ENCODE measurements at regions not wholly inside any gene's neighbourhood (a gene's known extent, or its start where the extent isn't known, plus 50 kb on each side); places are given as distances from the start of the nearest gene placed in this dataset.
"Not testable (repeated sequence)": the region's sequence is repeated elsewhere in the genome, so short reads cannot be mapped to it uniquely, and the experiment has no call there.

DNA sequence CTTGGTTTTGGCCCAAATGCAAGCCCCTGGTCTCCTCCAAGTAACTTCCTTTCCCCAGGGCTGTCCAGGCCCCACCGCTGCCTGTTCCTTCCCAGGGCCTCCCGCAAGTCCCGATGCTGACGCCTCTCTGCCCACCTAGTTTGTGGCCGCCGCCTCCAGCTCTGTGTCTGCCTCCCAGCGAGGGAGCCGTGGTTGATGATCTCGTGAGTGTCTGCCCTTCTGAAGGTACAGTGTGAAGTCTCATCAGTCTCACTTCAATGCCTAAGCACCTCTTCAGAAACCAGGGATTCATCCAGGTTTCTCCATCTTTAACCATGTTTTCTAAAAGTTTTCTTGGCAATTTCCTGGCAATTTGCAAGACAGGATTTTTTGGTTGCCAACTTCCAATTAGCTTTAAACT lies 127.5 kb downstream of the TMEM121 start:
- not testable (repeated sequence) for H3K4me3 ChIP-seq; H3K36me3 ChIP-seq (replicated peaks); DNase-seq (ENCODE audit: low spot score in 2 of 2); H3K9me3 ChIP-seq; H3K27me3 ChIP-seq (ENCODE audit: low read depth); H3K4me1 ChIP-seq
- in situ Hi-C loops (cut with MboI; ENCODE audit: low sequenced_read_pairs): loop anchor here (10.0 kb wide), 1 partner anchor 49 kb away; no protein-coding TSS in a partner anchor

DNA sequence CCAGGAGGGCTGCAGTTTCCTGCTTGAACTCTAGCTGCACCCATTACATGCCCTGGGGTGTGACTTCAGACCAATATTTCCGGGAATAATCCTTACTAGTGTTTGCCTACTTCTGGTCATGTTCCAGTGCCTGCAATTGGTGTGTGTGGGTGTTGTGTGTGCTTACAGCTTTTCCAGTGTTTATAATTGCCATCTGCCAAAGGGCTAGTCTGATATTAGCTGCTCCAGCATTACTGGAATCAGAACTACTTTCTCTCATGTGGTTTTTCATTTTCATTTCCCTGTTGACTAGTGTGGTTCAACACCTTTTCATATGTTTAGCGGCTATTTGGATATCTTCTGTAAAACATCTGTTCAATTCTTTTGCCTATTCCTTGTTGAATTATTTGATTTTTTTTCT lies 132.9 kb downstream of the TMEM121 start:
- not testable (repeated sequence) for H3K27me3 ChIP-seq (ENCODE audit: low read depth); H3K4me3 ChIP-seq; H3K4me1 ChIP-seq; H3K9me3 ChIP-seq; DNase-seq (ENCODE audit: low spot score in 2 of 2); H3K36me3 ChIP-seq (replicated peaks)
- in situ Hi-C loops (cut with MboI; ENCODE audit: low sequenced_read_pairs): loop anchor here (10.0 kb wide), 1 partner anchor 54 kb away; no protein-coding TSS in a partner anchor

DNA sequence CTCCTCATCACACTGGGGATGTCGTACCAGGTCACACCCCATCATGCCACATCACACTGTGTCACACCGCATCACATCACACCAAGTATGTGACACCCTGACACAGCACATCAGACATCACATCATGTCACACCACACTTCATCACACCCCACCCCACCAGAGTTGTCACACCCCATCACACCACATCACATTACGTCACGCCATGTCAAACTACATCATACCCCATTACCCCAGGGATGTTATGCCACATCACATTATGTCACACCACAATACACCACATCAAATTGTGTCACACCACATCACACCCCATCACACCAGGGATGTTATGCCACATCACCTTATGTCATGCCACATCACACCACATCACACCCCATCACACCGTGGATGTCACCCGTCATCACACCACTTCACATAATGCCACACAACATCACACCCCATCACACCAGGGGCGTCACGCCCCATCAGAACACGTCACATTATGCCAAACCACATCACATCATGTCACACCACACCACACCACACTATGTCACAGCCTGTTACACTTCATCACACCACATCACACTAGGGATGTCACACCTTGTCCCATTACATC lies 133.6 kb downstream of the TMEM121 start:
- Histone ChIP-seq H3K27me3 (ENCODE audit: low read depth) (no peaks in the 10 kb centered on the region), H3K36me3 (replicated peaks) (no peaks in the 10 kb centered on the region), H3K4me3 (no peak overlapping the region), H3K4me1 (no peaks in the 10 kb centered on the region), H3K9me3 (no peaks in the 10 kb centered on the region)
- DNase-seq (ENCODE audit: low spot score in 2 of 2): no peak
- in situ Hi-C loops (cut with MboI; ENCODE audit: low sequenced_read_pairs): loop anchor here (10.0 kb wide), 1 partner anchor 55 kb away; no protein-coding TSS in a partner anchor

DNA sequence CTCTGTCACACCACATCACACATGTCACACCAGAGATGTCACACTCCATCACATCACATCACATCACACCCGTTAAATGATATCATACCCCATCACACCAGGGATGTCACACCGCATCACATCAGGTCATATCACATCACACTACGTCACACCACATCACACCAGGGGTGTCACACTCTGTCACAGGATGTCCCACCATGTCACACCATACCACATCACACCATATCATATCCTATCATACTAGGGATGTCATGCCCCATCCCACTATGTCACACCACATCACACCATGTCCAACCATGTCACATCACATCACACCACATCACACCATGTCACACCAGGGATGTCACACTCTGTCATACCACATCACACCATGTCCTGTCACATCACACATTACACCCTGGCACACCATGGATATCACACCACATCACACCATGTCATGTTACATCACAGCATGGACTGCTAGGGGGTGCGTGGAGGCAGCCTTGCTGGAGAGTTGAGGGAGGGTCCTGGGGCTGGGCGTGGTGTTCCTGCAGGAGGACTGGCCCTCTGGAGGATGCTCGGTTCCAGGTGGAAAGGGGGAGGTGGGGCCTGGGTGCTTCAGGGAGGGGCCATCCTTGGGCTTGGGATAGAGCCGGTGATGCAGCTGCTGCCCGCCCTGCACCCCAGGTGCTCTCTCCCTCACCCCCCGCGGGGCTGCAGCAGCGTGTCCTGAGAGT lies 134.6 kb downstream of the TMEM121 start:
- in situ Hi-C loops (cut with MboI; ENCODE audit: low sequenced_read_pairs): no loop called here
- Histone ChIP-seq H3K9me3 (no peaks in the 10 kb centered on the region), H3K36me3 (replicated peaks) (no peaks in the 10 kb centered on the region)

DNA sequence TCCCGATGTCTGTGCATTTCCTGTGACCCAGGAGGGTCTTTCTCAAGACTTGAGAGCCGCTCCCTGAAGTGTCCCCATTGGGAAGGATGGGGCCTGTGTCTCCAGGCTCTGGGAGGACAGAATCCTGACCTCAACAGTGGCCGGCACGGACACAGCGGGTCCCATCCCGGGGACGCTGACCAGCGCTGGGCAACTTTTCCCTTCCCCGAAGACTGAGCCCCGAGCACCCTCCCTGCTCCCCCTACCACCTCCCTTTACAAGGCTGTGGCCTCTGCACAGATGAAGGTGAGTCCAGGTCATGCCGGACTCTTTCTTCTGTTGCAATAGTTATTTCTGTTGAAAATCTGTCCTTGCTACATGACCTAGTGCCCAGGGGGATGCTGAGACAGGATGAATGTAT lies 135.7 kb downstream of the TMEM121 start:
- in situ Hi-C loops (cut with MboI; ENCODE audit: low sequenced_read_pairs); H3K4me3 ChIP-seq; H3K4me1 ChIP-seq; H3K27me3 ChIP-seq (ENCODE audit: low read depth); H3K9me3 ChIP-seq; DNase-seq (ENCODE audit: low spot score in 2 of 2); H3K36me3 ChIP-seq (replicated peaks): not testable (repeated sequence)

More for the DNA sequence above, 134.6 kb downstream of the TMEM121 start:
- no peak for DNase-seq (ENCODE audit: low spot score in 2 of 2)
- Histone ChIP-seq H3K4me3 (no peak overlapping the region), H3K27me3 (ENCODE audit: low read depth) (no peaks in the 10 kb centered on the region), H3K4me1 (no peaks in the 10 kb centered on the region)

DNA sequence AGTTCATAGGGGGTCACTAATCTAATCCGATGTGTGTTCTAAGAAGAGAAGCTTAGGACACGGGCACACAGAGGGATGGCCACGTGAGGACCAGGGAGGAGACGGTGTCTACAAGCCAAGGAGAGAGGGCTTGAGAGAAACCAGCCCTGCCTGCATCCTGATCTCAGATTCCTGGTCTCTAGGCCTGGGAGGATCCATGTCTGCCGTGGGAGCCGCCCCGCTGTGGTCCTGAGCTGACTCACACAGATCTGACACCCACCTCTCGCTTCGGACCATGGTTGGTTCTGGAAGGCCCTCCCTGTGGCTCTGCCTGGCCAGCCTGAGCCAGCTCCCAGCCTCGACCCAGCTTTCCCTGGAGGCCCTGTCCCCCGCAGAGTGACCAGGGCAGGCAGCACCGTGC lies 136.2 kb downstream of the TMEM121 start:
- H3K4me1 ChIP-seq; H3K4me3 ChIP-seq; H3K36me3 ChIP-seq (replicated peaks); DNase-seq (ENCODE audit: low spot score in 2 of 2); H3K27me3 ChIP-seq (ENCODE audit: low read depth); in situ Hi-C loops (cut with MboI; ENCODE audit: low sequenced_read_pairs); H3K9me3 ChIP-seq: not testable (repeated sequence)

DNA sequence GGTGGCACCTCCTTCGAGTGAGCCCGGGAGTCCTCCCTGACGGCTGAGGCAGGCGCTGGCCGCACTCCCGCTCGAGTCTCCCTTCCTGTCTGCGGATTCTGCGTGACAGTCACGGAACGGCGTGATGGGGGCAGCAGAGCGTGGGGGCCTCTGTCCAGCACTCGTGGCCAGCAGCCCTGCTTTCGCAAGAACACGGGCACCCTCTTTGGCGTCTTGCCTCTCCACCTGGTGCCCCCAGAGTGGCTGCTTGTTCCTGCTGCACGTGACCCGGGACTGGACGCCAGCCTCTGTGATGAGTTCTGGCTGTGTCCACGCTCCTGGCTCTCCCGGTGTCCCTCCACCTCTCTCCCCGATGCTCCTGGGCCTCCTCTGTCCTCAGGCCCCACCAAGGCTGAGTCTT lies 136.9 kb downstream of the TMEM121 start:
- H3K9me3 ChIP-seq; DNase-seq (ENCODE audit: low spot score in 2 of 2); H3K36me3 ChIP-seq (replicated peaks); H3K4me1 ChIP-seq; H3K4me3 ChIP-seq; H3K27me3 ChIP-seq (ENCODE audit: low read depth); in situ Hi-C loops (cut with MboI; ENCODE audit: low sequenced_read_pairs): not testable (repeated sequence)

DNA sequence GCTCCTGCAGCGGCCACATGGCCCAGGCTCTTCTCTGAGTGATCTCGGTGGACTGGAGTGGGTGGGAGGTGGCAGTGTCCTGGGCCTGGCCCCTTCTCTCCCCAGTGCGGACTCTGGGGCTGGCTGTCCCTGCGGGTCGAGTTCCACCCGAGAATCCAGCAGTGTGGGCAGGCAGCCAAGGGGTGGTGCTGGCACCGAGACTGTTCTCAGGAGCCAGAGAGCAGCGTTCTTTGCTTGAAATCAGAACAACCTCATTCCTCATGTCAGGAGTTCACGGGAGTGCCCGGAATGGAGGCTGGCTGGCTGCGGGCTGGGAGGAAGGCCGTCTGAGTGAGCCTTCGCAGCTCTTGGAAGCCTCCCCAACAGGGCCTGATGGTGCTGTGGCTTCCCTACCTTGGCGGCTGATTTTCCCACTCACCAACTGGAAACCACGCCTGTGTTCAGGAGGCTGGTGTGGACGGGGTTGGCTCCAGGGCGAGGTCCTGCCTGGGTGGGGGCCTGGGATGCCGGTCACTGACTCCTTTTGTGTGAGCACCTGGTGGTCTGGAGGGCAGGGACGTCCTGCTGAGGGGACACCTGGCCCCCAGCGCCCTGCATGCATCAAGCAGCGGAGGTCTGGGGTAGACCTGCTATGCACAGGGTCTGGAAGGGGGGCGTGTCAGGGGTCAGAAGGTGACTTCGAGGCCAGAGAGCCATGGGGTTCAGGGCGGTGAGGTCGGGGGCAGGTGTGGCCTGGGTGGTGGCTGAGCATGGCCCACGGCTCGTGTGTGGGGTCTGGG lies 137.6 kb downstream of the TMEM121 start:
- H3K27me3 ChIP-seq (ENCODE audit: low read depth); H3K4me3 ChIP-seq; H3K4me1 ChIP-seq; in situ Hi-C loops (cut with MboI; ENCODE audit: low sequenced_read_pairs); H3K36me3 ChIP-seq (replicated peaks); H3K9me3 ChIP-seq; DNase-seq (ENCODE audit: low spot score in 2 of 2): not testable (repeated sequence)

DNA sequence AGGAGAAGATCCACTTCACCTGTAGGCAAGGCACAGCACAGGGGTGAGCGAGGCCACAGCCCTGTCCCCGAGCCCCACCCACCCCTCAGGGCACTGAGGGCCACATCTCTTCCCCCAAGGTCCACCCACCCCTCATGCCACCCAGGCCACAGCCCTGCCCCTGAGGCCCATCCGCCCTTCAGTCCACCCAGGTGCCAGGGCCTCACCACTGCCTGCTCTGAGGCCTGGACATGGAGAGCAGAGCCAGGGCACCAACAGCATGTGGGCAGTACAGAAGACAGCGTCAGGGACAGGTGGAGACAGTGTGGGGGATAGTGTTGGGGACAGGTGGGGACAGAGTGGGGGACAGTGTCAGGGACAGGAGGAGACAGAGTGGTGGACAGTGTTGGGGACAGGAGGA lies 138.3 kb downstream of the TMEM121 start:
- H3K9me3 ChIP-seq: no peaks in the 10 kb centered on the region
- in situ Hi-C loops (cut with MboI; ENCODE audit: low sequenced_read_pairs): no loop called here
- H3K4me3 ChIP-seq: no peak overlapping the region
- H3K36me3 ChIP-seq (replicated peaks): no peaks in the 10 kb centered on the region
- H3K4me1 ChIP-seq: no peaks in the 10 kb centered on the region
- no peaks in the 10 kb centered on the region for H3K27me3 ChIP-seq (ENCODE audit: low read depth)
- no peak for DNase-seq (ENCODE audit: low spot score in 2 of 2)

DNA sequence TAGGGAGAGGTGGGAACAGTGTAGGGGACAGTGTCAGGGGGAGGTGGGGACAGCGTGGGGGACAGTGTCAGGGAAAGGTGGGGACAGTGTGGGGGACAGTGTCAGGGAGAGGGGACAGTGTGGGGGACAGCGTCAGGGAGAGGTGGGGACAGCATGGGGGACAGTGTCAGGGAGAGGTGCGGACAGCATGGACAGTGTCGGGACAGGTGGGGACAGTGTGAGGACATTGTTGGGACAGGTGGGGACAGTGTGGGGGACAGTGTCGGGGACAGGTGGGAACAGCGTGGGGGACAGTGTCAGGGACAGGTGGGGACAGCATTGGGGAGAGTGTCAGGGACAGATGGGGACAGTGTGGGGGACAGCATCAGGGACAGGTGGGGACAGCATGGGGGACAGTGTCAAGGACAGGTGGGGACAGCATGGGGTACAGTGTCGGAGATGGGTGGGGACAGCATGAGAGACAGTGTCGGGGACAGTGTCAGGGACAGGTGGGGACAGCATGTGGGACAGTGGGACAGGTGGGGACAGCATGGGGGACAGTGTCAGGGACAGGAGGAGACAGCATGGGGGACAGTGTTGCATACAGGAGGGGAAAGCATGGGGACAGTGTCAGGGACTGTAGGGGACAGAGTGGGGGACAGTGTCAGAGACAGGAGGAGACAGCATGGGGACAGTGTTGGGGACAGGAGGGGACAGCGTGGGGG lies 139.0 kb downstream of the TMEM121 start:
- H3K9me3 ChIP-seq: no peaks in the 10 kb centered on the region
- no peaks in the 10 kb centered on the region for H3K27me3 ChIP-seq (ENCODE audit: low read depth)
- in situ Hi-C loops (cut with MboI; ENCODE audit: low sequenced_read_pairs): no loop called here
- DNase-seq (ENCODE audit: low spot score in 2 of 2): no peak
- H3K36me3 ChIP-seq (replicated peaks): no peaks in the 10 kb centered on the region
- no peaks in the 10 kb centered on the region for H3K4me1 ChIP-seq
- no peak overlapping the region for H3K4me3 ChIP-seq

DNA sequence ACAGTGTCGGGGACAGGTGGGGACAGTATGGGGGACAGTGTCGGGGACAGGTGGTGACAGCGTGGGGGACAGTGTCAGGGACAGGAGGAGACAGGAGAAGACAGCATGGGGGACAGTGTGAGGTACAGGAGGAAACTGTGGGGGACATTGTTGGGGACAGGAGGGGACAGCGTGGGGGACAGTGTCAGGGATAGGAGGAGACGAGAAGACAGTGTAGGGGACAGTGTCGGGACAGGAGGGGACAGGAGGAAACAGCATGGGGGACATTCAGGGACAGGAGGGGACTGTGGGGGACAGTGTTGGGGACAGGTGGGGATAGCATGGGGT lies 139.5 kb downstream of the TMEM121 start:
- H3K9me3 ChIP-seq: no peaks in the 10 kb centered on the region
- no peak overlapping the region for H3K4me3 ChIP-seq
- no peak for DNase-seq (ENCODE audit: low spot score in 2 of 2)
- in situ Hi-C loops (cut with MboI; ENCODE audit: low sequenced_read_pairs): no loop called here
- H3K36me3 ChIP-seq (replicated peaks): no peaks in the 10 kb centered on the region
- H3K27me3 ChIP-seq (ENCODE audit: low read depth): no peaks in the 10 kb centered on the region
- H3K4me1 ChIP-seq: no peaks in the 10 kb centered on the region

DNA sequence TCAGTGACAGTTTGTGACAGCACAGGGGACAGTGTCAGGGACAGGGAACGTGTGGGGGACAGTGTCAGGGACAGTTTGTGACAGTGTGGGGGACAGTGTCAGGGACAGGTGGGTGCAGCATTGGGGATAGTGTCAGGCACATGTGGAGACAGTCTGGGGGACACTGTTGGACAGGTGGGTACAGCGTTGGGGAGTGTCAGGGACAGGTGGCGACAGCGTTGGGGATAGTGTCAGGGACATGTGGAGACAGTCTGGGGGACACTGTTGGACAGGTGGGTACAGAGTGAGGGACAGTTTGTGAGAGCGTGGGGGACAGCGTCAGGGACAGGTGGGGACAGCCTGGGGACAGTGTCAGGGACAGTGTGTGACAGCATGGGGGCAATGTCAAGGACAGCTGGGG lies 140.0 kb downstream of the TMEM121 start:
- in situ Hi-C loops (cut with MboI; ENCODE audit: low sequenced_read_pairs): no loop called here
- DNase-seq (ENCODE audit: low spot score in 2 of 2): no peak
- Histone ChIP-seq H3K4me1 (no peaks in the 10 kb centered on the region), H3K27me3 (ENCODE audit: low read depth) (no peaks in the 10 kb centered on the region), H3K9me3 (no peaks in the 10 kb centered on the region), H3K36me3 (replicated peaks) (no peaks in the 10 kb centered on the region), H3K4me3 (no peak overlapping the region)

DNA sequence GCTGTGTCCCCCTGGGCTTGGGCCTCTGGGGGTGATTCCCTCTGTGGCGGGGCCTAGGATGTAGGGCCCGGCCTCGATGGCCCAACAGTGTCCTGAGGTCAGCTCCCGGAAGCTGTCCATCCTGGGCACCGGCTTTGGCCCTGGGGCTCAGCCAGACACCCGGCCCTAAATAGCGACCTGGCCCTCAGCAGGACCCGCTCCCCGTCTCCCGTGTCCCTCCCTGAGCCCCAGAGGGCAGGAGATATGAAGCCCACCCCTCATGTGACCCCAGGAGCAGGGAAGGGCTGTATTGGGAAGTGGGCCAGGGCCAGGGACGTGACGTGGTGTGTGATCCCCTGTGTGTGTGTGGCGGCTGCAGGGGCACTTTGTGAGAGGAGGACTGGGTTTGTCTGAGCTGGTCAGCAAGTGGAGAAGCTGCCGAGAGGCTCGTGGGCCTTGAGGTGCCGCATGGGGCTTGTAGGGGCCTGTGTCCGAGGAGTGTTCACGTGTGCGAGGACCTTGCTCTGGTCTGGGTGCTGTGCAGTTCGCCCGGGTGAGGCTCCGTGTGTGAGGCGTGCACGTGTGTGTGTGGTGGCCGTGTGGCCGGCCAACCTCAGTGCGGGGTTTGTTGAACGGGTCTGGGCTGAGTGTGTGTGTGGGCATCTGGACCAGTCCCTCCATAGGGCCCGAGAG lies 140.7 kb downstream of the TMEM121 start:
- H3K4me1 ChIP-seq; DNase-seq (ENCODE audit: low spot score in 2 of 2); H3K4me3 ChIP-seq; H3K9me3 ChIP-seq; H3K36me3 ChIP-seq (replicated peaks); in situ Hi-C loops (cut with MboI; ENCODE audit: low sequenced_read_pairs); H3K27me3 ChIP-seq (ENCODE audit: low read depth): not testable (repeated sequence)

Measured in HAP-1 (cell line).